GM12891 (cell line): ENCODE measurements at regions not wholly inside any gene's neighbourhood (a gene's known extent, or its start where the extent isn't known, plus 50 kb on each side); places are given as distances from the start of the nearest gene placed in this dataset.
"Not testable (repeated sequence)": the region's sequence is repeated elsewhere in the genome, so short reads cannot be mapped to it uniquely, and the experiment has no call there.

ENCODE experiments used
- DNase-seq: peaks from one replicate; pipeline ENCODE4 v3.0.0; 2011; ENCODE audit warnings: low spot score; ENCODE audit not compliant: insufficient read length
- FAIRE-seq: peaks from 2 replicates; lab custom pipeline; 2011; peaks lifted over from hg19 to GRCh38; lab: Jason Lieb, UNC

DNA sequence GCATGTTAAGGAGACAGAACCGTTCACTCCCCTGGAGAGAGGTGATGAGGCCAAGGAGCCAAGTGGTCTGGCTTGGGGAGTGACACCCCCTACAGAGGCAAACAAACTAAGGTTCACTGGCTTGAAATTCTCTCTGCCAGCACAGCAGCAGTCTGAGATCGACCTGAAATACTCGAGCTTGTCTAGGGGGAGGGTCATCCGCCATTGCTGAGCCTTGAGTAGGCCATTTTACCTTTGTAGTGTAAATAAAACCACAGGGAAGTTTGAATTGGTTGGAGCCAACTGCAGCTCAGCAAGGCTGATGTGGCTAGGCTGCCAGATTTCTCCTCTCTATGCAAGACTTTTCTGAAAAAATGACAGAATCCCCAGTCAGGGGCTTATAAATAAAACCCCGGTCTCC is 52.9 kb downstream of the CDY2B start:
- FAIRE-seq, DNase-seq: not testable (repeated sequence)

DNA sequence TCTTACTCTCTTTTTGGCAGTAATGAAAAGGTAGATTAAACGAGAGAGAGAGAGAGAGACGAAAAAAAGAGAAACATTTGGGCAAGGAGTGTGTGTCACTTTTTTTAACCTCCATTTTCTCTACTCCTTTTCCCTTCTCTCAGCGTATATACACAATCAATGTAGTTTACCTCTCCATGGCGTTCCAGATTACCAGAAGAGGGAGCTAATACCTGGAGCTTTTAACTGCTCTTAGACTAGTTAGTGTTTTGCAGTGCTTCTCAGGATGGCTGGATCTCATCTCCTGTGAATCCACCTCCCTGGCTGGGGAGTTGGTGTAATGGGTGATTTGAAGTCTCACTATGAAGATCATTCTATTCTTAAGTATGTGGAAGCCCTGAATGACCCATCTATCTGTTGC is 60.3 kb downstream of the CDY2B start:
- FAIRE-seq: not testable (repeated sequence)

DNA sequence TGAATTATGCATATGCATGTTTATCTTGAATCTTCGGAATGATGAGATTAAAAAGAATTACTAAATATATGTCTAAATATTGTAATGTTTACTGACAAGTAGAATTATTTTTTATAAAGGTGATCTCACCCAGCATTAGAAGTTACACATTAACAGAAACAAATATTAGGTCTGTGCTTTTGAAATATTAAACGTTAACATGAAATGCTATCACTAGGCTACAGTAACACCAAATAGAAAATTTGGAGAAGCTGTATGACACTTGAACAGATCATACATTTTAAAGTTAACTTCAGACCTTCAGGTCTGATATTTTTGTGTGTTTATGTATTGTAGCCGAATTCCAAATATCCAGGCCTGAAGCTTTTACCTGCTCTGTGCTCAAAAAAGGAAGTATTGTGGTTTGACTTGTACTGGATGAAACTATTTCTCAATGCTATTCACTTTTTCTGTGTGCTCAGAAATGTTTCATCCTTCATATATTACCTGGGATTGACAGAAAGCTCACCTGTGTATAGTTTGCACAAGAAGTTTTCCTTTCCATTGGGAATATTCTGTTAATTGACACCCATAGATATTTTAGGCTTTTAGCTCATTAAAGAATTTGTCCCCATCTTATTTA is 60.9 kb downstream of the CDY2B start:
- not testable (repeated sequence) for DNase-seq, FAIRE-seq

More for the DNA sequence above, 60.3 kb downstream of the CDY2B start:
- not testable (repeated sequence) for DNase-seq

DNA sequence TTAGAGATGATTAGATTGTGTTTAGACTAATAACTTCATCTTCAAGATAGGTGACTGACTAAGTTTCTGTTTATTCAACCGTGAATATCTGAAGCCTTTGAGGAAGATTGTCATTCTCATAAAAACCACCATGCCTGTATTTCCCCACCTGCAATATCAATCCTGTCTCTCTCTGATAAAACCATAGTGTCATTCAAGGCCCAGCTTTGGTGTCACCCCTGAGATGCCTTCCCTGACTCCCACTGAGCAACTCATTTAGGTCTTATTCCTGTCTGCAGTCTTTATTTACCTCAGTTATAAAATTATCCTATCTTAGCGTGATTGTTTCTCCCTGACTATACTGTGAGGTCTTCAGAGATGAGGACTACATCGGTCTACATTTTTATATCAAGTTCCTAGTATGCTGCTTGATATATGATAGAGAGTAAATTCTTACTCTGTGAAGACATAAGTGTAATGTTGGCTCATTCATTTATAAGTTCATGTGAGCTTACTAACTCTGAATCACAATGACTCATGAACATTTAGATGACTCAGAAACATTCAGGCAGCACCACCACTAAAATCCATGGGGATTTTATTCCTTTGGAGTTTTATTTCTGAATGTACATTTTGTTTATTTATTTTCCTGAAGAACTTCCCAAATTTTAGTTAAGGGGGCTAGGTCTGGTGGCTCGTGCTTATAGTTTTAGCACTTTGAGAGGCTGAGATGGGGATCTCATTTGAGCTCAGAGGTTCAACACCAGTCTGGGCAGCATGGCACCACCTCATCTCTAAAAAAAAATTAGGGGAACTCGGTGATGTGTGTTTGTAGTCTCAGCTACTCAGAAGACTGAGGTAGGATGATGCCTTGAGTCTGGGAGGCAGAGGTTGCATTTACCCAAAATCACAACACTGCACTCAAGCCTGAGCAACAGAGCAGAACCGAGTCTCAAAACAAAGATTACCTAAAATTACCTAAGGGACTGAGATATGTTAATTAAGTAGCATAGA is 62.6 kb downstream of the CDY2B start:
- DNase-seq: not testable (repeated sequence)
- FAIRE-seq: peak; percentile 62

DNA sequence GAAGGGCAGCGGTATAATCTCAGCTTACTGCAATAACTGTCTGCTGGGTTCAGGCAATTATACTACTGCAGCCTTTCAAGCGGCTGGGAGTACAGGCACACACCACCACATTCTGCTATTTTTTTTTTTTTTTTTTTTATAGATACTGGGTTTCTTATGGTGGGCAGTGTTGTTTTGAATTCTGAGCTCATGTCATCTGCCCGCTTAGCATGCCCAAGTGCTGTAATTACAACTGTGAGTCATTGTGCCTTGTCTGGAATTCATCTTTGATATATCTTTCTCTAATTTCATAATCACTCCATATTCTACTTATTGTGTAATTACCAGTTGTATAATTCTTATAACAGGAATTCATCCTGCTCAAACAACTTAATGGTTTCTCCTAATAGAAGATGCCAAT is 67.4 kb downstream of the CDY2B start:
- not testable (repeated sequence) for FAIRE-seq, DNase-seq

DNA sequence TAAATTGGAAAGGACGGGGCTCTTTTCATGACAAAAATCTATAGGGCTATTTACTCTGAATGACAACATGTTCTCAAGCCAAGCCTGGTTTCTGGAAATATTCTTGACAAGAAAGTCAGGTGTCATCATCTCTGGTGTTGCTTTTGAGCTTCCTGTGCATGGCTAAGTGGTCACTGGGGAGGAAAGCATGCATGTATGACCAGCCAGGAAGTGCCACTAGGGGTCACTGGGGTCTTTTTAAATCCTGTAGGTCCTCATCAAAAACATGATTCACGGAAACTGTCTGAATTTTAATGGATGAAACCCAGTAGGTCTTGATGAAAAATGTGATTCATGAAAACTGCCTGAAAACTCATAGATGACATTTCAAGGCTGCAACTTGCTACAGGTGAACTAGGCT is 80.1 kb downstream of the CDY2B start:
- not testable (repeated sequence) for DNase-seq, FAIRE-seq

DNA sequence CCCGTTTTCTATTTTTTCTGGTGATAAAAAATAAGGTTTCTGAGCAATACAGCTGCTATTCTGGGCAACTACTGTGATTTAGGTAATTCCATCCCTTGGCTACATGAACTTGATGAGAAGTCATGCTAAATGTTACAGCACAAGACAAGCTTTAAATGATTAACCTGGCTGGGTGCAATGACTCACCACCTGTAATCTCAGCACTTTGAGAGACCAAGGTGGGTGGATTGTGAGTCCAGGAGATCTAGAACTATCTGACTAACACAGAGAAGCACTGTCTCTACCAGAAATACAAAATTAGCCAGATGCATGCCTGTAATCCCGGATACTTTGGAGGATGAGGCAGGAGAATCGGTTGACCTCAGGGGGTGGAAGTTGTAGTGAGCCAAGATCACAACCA is 92.8 kb downstream of the CDY2B start:
- FAIRE-seq, DNase-seq: not testable (repeated sequence)

DNA sequence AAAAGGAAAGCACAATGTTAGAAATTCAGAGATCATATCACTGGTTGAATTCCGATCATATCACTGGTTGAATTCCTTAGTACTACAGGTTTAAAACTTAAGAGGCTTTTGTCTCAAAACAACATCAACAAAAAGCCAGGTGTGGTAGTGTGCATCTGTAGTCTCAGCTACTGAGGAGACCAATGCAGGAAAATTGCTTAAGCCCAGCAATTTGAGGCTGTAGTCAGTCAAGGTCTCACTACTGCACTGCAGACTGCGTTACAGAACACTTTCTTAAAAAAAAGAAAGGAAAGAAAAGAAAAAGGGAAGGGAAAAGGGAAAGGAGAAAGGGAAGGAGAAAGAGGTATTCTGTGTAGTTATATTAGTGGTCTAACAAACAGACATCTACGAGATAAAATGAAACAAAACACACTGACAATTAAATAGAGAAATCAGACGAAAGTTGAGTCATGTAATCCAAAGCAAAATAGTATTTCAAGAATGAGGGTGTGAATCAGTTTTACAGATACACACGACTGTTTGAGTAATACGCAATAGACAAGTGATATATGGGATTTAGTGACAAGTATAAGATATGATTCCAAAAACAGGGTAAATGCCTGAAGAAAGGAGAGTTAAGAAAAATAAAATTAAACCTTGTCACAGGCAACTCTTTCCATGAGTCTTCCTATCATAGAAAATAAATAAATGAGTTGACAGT is 113.9 kb downstream of the CDY2B start:
- DNase-seq, FAIRE-seq: not testable (repeated sequence)

DNA sequence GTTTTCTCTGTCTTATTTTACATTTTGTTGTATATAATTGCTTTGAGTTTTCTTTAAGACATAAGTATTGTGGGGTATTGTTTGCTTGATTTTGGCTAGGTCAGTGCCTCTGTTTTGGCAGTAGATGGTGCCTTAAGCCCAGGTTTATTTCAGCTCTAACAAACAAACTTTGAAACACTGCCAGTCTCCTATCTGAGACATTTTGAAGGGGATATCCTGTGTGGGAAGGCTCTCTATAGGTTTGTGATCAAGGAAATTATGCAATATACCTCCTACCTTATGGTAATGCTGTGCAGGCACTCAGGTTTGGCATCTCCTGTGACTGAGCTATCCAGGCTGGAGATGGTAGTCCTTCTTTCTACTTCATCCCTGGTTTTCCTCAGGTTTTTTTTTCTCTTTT is 120.8 kb downstream of the CDY2B start:
- not testable (repeated sequence) for FAIRE-seq, DNase-seq

DNA sequence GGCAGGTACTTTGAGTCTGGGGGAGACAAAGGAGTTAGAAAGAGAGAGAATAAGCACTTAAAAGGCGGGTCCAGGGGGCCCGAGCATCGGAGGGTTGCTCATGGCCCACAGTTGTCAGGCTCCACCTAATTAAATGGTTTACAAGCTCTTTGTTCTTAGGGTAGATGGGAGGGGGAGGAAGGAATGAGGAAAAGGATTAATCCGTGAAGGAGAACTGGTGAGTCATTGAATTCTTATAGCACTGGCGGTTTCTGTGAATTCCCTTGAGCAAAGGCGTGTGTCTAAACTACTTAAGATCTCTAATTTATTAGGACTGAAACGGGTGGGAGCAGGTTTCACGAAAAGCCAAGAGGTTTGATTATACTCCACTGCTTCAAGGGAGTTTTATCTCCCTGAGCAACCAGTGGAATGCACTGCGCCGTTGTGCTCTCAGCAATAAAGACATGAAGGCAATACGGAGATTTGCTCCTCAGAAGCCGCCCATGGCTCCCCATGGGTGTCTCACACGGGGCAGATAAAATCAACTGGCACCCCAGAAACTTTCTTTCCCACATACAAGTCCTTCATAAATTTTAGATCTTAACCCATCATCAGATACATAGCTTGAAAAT is 127.0 kb downstream of the CDY2B start:
- FAIRE-seq: not testable (repeated sequence)

DNA sequence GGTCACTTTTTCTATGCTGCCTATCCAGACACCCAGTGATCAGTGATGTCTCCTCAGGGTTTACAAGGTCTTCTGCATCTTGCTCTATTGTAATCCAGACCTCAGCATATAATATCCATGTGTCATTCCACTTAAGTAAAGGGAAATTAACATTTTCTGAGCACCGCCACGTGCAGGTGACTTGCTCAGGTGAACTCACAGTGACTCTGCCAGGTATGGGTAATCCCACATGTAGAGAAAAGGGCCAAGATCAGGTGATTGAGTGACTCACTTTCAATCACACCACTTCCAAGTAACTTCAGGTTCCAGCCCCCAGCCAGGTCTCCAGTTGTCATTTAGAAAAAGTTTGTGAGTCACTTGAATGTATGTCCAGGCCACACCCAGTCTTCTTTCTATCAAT is 140.2 kb downstream of the CDY2B start:
- FAIRE-seq, DNase-seq: not testable (repeated sequence)

More for the DNA sequence above, 127.0 kb downstream of the CDY2B start:
- not testable (repeated sequence) for DNase-seq

DNA sequence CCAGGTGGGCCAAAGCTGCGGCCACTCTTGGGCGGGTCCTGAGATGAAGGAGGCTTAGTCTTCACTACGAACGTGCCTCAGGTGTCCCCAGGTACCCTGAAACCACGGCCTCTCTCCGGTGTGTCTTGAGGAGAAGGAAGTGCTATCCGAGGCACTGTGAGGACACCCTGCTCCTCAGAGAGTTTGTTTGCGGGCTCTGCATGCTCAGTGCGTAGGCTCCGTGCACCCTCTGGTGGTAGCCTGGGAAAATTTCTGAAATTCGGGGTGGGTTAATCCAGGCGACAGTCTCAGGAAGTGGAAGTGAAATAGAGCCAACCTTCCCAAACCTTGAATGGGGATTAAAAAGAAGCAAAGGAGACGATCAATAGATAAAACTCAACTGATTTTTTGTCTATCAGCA is 150.5 kb downstream of the CDY2B start:
- not testable (repeated sequence) for DNase-seq, FAIRE-seq

DNA sequence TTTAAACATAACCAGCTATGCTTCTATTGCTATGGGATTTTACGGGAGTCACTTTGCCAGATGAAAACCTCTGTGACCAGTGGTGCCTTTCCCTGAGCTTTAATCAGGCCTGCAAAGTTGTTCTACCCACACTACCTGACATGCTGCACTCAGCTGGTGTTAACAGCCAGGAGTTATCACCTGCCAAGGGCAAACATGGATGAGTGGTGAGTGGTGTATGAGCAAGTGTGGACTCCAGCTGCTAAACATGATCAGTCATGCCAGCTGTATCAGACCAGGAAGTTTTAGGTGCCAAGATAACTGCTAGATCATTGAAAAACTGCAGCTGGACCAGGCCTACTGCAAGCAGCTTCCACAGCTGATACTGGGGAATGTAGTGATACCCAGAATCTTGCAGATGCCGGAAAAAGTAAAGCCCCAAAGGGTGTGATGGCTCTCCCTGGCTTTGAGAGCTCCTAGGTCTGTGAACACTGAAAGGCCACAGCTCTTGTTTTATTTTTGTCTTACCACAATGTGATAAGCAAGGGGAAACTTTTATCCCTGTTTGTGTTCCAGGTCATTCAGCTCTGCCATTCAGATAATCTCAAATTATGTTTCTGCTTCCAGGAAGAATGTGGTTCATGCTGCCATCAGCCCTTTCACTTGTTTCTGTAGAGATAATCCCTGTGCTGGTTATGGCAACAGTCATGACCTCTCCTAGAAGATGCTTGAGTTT is 163.5 kb downstream of the CDY2B start:
- DNase-seq: not testable (repeated sequence)
- FAIRE-seq: peak; percentile 33

DNA sequence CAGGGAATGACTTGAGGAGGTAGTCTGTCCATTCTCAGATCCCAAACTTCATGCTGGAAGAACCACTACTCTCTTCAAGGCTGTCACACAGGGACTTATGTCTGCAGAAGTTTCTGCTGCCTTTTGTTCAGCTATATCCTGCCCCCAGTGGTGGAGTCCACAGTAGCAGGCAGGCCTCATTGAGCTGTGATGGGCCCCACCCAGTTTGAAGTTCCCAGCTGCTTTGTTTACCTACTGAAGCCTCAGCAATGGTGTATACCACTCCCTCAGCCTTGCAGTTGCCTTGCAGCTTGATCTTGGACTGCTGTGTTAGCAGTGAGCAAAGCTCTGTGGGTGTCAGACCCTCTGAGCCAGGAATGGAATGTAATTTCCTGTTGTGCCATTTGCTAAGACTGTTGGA is 212.0 kb downstream of the CDY2B start:
- FAIRE-seq: peak; percentile 78
- DNase-seq: not testable (repeated sequence)

DNA sequence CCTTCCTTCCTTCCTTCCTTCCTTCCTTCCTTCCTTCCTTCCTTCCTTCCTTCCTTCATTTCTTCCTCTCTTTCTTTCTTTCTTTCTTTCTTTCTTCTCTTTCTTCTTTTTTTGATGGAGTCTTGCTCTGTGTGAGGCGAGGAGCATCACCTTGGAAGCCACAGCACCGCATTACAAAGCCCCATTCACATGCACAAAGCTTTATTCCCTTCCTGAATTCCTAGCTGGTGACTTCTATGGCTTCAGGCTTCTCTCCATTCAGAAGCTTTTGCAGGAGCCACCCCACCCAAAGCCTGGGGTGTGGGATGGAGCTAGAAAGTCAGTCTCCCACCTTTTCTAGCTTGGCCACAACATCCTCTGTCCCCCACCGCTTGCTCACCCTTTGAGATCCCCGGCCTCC is 237.0 kb downstream of the CDY2B start:
- DNase-seq, FAIRE-seq: not testable (repeated sequence)

DNA sequence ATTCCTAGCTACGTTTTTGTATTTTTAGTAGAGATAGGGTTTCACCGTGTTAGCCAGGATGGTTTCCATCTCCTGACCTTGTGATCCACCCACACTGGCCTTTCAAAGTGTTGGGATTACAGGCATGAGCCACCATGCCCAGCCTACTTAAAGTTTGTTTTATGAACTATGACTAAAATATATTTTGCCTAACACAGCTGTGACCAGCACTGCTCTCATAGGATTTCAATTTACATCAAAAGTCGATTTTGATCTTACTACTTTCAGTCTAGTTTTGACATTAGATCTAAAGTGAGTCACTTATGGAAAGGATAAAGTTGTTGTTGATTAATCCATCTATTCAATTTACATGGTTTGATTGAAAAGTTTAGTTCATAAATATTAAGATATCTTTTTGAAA is 245.5 kb downstream of the CDY2B start:
- not testable (repeated sequence) for FAIRE-seq

DNA sequence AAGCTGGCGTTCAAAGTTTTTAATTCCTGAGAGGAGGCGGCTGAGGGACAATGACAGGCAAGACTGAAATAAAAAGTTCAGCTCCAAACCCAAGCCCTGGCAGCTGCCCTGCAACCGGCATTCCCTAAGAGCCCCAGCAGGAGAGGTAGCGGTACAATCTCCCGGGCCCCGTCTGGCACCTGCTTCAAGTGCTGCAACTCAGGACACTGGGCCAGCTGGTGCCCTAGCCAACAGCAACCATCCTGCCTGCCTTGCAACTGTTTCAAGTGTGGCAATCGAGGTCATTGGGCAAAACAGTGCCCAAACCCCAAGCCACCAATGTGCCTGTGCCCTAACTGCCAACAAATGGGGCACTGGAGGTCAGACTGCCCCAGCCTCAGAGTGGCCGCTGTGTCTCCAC is 268.8 kb downstream of the CDY2B start:
- FAIRE-seq, DNase-seq: not testable (repeated sequence)

More for the DNA sequence above, 245.5 kb downstream of the CDY2B start:
- DNase-seq: not testable (repeated sequence)

DNA sequence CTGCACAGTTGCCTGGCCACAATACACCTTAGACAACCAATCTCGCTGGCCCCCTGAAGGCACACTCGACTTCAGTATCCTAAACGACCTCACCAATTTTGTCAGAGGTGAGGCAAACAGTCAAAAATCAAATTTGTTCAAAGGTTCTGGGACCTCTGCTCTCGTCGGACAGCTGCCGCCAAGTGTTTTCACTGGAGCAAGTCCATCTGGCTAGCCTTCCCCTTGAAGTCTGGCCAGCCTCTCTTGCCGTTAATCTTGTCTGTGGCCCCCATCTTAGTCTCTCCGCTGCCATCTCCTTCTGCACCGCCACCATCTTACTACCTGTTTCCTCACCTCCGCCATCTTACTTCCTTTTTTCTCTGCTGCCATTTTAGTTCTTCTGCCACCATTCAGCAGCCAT is 269.4 kb downstream of the CDY2B start:
- not testable (repeated sequence) for FAIRE-seq, DNase-seq

DNA sequence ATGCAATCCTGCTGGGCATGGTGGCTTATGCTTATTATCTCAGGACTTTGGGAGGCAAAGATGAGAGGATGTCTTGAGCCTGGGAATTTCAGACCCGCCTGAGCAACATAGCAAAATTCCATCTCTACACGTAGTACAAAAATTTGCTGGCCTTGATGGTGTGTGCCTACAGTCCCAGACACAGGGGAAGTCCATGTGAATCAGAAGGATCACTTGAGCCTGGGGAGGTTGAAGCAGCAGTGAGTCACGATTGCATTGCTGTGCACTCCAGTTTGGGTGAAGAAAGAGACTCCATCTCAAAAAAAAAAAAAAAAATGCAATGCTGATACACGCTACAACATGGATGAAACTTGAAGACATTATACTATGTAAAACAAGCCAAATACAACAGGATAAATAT is 272.9 kb downstream of the CDY2B start:
- FAIRE-seq, DNase-seq: not testable (repeated sequence)
